DMS114 treated with DMSO at 0.1 percent for 48 hours (cell line): ENCODE measurements at regions not wholly inside any gene's neighbourhood (a gene's known extent, or its start where the extent isn't known, plus 50 kb on each side); places are given as distances from the start of the nearest gene placed in this dataset.

Experiments used
- DNase-seq: peaks from one replicate; lab custom pipeline; 2025; ENCODE audit not compliant: unreplicated experiment; lab: John Stamatoyannopoulos, UW

DNA sequence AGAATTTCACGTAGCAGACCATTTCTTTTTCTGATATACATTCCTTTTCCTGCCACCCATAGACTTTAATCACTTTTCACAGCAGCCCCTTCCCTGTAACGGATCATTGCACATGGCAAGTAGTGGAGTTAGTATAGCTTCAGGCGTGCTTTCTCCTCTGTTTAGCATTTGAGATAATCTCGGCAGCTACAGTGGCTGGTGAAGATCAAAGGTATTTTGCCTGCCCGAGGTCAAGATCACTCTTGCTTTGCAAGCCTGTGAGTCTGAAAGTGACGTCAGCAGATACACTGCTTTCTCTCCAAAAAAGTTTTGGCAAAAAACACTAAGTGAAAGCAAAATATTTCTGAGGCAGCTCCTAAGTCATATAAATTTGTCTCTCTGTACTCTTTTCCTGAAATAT lies 260.0 kb downstream of the NDFIP2 start:
- no peak for DNase-seq

DNA sequence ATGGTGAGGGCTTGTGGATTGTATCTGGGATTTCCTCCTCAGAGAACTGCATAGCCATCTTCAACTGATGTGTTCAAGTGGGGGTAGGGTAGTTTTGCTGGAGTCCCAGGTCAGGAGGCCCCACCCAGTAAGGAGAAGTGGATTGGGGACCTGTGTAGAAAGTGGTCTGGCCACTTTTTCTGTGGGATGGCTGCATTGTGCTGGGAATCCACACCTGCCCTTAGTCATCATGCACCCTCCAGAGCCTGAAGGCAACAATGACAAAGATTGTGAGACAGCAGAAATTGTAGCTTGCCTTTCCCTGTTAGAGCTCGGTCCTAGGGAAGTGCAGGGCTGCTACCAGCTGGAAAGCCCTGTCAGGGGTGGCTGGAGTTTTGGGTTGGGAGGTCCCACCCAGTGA lies 255.4 kb downstream of the NDFIP2 start:
- no peak for DNase-seq

DNA sequence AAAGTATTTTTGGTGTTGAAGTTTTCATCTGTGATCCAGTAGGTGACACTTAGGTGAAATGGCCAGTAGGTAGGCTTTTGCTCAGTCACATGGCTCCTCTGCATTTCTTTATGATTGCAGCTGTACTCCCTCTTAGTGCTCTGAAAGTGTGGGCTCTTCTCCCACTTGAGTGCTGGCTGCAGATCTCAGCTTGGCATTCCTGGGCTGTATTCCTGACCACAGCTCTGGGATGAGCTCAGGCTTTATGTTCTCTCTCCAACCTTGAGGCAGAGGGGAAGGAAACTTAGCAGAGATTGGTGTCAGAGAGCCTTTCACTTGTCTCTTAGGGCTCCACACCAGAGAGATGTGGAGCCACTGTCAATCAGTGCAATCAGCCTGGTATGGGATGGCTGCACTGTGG lies 254.3 kb downstream of the NDFIP2 start:
- no peak for DNase-seq

- DNase-seq: no peak
Measured at GRCh38 chr13:79727086-79727485, 246.1 kb downstream of the NDFIP2 start.

- DNase-seq: no peak
Measured at GRCh38 chr13:79725841-79726240, 244.9 kb downstream of the NDFIP2 start.

DNA sequence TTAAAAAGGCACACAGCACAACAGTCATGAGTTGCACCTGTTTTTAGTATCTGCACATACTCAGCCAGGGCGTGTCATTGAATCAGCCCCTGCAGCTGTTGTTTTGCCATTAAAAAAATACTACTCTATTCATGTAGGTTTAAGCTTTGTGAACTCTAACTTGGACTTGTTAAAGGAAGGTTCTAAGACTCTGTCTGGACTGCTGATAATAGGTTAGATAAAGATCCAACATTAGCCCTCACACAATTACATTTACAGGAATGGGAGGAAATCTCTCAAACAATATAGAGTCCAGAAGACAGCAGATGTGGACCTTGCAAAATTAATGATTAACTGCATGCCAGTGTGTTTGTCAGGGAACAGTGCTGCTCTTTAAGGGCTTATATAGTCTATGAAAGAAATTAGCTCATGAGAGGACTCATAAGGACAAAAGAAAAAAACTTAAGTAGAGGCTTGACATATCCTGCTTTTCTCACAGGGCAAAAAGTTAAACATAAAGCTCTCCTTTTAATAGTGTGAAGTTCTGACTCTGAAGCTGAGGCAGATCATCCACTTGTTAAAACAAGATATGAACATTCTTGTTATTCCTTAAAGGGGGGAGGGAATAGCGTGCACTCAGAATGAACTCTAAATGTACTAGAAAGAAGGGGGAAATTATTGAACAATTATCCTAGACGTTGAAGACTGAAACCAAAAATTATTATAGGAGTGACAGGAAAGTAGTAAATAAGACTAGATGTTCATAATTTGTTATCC lies 243.6 kb downstream of the NDFIP2 start:
- no peak for DNase-seq

GRCh38 chr13:79723519-79724024 lies 242.6 kb downstream of the NDFIP2 start:
- no peak for DNase-seq

DNA sequence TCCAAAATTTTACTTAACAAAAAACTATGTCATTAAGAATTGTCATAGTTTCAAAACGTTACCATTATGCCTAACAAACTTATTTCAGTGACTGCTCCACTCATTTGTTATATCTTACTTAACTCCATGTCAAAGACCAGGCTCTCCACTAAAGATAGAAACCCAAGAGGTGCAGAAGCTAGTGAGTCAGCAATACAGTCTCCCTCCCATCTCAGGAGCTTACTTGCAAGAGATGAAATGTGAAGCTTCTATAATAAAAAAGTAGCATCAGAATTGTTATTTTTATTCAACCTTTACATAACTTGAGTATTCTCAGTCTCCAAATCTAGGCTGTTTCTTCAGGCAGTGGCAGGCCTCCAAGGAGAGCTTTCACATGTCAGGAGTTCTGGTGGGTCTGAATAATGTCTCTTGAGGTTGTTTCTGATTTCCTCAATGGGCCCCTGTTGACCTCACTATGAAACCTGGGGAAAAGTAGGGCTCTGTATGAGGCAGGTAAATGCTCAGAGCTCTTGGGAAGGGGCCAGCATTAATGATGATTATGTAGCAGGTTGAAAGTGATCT lies 242.0 kb downstream of the NDFIP2 start:
- no peak for DNase-seq

DNA sequence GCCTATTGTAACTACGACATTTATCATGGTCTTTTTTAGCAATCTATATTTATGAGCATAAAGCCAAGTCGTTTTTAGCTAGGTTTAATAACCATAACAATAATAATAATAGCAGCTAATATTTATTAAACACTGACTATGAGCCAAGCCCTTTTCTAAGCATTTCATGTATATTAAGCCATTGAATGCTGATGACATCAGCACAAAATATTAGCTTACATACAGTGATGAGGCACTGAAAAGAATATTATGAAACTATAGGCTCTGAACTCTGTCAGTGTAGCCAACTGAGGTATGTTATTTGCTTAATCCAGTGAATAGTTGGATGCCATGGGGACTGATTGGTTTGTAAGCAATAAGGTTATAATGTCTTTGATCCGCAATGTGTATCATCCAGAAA lies 235.2 kb downstream of the NDFIP2 start:
- DNase-seq: no peak

GRCh38 chr13:79711631-79712030 lies 230.7 kb downstream of the NDFIP2 start:
- DNase-seq: no peak

GRCh38 chr13:79710376-79710775 lies 229.4 kb downstream of the NDFIP2 start:
- DNase-seq: no peak

DNA sequence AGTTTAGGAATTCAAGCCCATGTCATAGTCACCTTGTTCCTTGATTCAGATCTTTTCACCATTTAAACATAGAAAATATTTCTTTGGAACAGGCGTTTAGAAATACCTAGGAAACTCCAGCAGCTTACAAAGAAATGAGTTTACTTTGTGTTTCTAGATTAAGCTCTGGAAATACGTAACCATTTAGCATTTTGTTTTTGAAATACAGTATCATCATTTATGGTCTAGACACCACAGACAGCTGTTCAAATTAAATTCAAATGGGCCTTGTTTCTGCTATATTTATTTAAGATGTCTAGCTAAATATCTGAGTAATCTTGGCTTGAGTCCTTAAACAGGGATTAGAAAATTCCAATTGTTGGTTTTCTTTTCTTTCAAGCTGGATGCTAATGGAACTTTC lies 228.5 kb downstream of the NDFIP2 start:
- DNase-seq: no peak

GRCh38 chr13:79703772-79704171 lies 222.8 kb downstream of the NDFIP2 start:
- no peak for DNase-seq

DNA sequence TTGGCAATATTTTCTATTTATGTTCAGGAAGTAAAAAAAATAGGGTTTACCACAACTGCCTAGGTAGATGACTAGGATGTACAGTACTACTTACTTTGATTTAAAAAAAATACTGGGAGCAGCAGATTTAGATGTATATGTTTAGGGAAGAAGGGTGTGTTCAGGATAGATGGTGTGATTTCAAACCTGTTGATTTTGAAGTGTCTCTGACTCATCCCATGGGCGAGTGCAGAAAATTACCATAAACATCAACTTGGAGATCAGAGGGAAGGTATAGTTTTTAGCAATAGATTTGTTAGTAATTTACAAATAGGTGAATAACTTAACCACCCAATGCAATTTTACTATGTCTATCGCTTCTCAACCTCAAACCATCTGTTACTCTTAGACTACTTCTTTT lies 214.8 kb downstream of the NDFIP2 start:
- DNase-seq: no peak

- DNase-seq: no peak
Measured at GRCh38 chr13:79692846-79693245, 211.9 kb downstream of the NDFIP2 start.

GRCh38 chr13:79691826-79692225 lies 210.9 kb downstream of the NDFIP2 start:
- DNase-seq: no peak

DNA sequence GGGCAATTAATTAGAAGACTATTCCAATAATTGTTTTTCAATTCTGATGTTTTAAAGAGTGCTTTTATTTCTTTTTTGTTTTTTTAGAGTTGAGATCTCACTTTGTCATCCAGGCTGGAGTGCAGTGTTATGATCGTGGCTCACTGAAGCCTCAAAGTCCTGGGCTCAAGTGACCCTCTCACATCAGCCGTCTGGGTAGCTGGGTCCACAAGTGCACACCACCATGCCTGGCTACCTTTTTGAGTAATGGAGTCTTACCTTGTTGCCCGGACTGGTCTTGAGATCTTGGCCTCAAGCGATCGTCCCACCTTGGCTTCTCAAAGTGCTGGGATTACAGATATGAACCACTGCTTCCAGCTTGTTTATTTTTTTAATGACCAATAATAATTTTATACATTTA lies 207.8 kb downstream of the NDFIP2 start:
- no peak for DNase-seq

DNA sequence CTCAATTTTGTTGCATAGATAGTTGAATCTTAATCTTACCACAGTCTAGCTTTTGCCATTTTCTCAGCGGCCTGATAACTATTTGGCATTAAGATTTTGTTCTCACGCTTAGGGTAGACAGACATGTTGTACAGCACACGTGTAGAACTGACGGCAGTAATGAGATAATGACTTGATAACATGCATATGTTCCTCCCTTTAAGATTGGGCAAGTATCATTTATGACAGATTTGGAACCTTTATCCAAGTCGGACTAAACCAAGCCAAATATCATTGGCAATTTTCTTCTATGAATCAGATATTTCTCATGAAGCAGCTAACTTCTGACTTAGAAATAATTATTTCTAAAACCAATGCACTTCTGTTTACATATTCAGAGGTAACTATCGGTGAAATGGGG lies 205.5 kb downstream of the NDFIP2 start:
- DNase-seq: no peak

GRCh38 chr13:79684371-79684770 lies 203.4 kb downstream of the NDFIP2 start:
- DNase-seq: no peak

GRCh38 chr13:79682164-79682563 lies 201.2 kb downstream of the NDFIP2 start:
- no peak for DNase-seq

DNA sequence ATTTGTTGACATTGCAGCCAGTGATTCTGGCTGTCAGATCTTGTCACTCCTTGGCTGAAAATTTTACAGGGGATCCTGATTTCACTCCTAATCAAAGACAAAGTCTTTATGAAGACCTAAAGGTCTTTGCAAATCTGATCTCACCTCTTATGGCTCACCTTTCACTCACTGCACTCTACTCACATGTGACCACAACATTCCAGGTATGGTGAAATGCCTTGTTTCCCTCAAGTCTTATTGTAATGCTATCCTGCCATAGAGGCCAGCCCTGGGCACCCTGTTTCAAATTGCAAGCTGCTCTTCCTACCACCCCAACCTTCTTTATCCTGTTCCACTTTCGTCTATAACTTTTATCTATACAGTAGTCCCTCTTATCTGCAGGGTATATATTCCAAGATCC lies 200.1 kb downstream of the NDFIP2 start:
- DNase-seq: no peak

DNA sequence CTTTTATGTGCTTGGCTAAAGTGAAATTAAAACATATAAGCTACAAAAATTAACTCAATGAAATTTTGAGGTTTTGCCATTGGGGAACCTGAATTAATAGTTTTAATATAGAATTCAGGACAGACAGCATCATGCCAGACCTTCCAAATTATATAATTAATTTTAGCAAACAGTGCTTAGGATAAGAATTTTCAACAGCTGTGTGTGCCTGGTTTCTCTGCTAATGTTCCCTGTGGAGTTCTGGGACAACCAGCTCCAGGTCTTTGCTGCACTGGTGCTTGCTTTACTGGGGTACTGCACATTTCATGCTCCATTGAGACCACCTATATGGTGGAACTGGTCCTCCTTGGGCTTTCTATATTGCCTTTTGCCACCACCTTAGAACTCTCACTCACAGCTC lies 199.5 kb downstream of the NDFIP2 start:
- DNase-seq: no peak

DNA sequence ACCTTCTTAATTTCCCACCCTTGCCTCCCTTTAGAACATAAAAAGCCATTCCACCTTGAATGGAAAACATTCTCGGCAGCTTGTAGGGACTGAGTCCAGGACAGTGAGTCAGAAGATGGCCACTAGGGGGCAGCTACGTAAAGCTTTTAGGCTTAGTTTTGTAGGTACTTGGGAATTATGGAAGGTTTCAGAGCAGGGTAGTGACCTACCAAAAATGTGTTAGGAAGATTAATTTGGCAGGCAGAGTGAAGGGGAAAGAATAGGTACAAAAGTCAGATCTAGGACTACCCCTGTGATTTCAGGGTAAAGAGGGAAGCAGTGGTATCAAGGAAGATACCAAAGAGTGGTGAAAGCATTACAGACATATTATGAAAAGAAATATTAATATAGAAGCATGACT lies 198.4 kb downstream of the NDFIP2 start:
- DNase-seq: peak; percentile 21
